ENCODE measurements at regions not wholly inside any gene's neighbourhood (a gene's known extent, or its start where the extent isn't known, plus 50 kb on each side); places are given as distances from the start of the nearest gene placed in this dataset.

DNA sequence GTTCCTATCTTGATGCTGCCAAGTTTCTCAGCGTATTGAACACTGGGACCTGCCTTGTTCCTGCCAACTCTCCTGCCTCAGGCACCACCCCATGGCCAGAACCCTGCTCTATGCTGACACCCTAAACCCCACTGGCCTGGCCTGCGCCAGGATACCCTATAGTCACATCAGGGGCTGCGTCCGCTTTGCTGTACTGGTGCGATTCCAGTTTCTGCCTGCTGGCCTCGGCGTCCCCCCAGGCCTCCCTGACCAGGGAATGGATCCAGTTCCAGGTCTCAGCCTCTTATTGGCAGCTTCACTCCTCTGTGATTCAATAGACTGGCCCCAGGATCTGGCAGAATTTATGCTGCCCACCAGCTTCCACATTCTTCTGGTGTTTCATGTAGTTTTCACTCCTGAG lies 55.0 kb downstream of the GPR6 start:
- no peak for DNase-seq (ENCODE audit: low spot score)
- no peak overlapping the region for H3K27ac Mint-ChIP-seq (ENCODE audit: unreplicated experiment)
- no peaks in the 10 kb centered on the region for H3K4me1 Mint-ChIP-seq (ENCODE audit: low read depth)
- TF ChIP-seq, protein P1, sequence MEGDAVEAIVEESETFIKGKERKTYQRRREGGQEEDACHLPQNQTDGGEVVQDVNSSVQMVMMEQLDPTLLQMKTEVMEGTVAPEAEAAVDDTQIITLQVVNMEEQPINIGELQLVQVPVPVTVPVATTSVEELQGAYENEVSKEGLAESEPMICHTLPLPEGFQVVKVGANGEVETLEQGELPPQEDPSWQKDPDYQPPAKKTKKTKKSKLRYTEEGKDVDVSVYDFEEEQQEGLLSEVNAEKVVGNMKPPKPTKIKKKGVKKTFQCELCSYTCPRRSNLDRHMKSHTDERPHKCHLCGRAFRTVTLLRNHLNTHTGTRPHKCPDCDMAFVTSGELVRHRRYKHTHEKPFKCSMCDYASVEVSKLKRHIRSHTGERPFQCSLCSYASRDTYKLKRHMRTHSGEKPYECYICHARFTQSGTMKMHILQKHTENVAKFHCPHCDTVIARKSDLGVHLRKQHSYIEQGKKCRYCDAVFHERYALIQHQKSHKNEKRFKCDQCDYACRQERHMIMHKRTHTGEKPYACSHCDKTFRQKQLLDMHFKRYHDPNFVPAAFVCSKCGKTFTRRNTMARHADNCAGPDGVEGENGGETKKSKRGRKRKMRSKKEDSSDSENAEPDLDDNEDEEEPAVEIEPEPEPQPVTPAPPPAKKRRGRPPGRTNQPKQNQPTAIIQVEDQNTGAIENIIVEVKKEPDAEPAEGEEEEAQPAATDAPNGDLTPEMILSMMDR (IDR thresholded peaks at IDR 0.05) = no peak
- H3K27me3 Mint-ChIP-seq (ENCODE audit: low read depth) = peaks cover 16% of the 10 kb centered on the region
- H3K4me3 Mint-ChIP-seq (ENCODE audit: unreplicated experiment) = no peak overlapping the region
- H3K36me3 Mint-ChIP-seq (ENCODE audit: low read depth) = no peaks in the 10 kb centered on the region
- H3K9me3 Mint-ChIP-seq (ENCODE audit: low read depth) = no peaks in the 10 kb centered on the region

DNA sequence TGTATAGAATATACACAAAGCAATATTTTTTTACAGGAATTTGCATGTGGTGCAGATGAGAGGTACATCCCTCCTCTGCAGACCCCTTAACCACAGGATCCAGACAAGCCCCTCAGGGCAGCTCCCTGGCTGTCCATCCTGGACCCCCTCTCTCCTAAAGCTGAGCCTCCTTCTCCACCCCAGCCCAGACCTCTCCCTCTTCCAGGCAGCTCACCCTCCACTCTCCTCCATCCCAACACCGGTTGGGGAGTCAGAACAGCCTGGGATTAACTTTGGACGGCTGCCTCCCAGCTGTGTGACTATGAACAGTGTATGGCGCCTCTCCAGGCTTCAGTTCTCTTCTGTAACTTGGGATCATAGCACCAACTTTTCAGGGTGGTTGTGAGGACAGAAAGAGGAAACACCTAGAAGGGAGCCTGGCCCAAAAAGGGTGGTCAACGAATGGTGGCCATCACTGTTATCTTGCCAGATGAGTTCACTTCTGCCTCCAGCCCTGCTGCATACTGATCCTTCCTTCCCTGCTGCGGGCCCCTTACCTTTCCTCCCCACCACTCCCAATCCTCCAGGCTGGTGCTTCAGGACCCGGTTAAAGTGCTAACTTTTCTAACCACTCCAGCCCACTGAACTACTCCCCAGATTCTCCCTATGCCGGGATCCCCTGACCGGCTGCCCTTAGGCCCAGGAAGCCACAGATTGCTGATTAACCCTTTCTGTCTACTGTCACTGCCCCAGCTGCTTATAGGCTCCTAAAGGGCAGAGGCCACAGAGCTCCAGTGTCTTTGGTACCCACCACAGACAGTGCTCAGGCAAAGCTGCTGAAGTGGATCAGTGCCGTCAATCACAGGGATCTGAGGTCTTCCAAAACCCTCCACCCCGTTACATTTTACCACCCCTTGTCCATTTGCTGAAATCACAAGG lies 55.9 kb downstream of the GPR6 start:
- Mint-ChIP-seq H3K27me3 (ENCODE audit: low read depth) (peaks cover 16% of the 10 kb centered on the region), H3K27ac (ENCODE audit: unreplicated experiment) (no peak overlapping the region), H3K4me1 (ENCODE audit: low read depth) (no peaks in the 10 kb centered on the region), H3K9me3 (ENCODE audit: low read depth) (no peaks in the 10 kb centered on the region), H3K4me3 (ENCODE audit: unreplicated experiment) (no peak overlapping the region), H3K36me3 (ENCODE audit: low read depth) (no peaks in the 10 kb centered on the region)
- TF ChIP-seq, protein P1 (IDR thresholded peaks at IDR 0.05) = no peak
- no peak for DNase-seq (ENCODE audit: low spot score)

DNA sequence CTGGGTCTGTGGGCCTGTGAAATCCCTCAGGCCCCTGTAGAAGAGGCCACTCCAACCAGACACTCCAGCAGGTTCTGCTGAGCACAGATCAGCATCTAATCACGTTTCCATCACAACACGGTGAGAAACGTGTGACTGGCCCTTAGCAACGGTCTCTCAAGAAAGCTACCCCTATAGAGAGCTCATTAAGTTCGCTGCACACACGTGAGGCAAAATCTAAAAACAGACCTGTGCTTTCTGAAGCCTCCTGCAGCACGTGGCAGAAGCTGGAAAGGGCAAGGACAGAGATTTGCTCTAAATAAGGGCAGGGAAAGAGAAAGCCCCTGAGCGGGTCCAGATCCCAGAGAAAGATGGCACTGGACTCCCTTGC lies 56.5 kb downstream of the GPR6 start:
- DNase-seq (ENCODE audit: low spot score) = no peak
- Mint-ChIP-seq H3K4me1 (ENCODE audit: low read depth) (peaks cover 5% of the 10 kb centered on the region), H3K9me3 (ENCODE audit: low read depth) (no peaks in the 10 kb centered on the region), H3K4me3 (ENCODE audit: unreplicated experiment) (no peak overlapping the region), H3K27ac (ENCODE audit: unreplicated experiment) (no peak overlapping the region), H3K27me3 (ENCODE audit: low read depth) (peaks cover 16% of the 10 kb centered on the region), H3K36me3 (ENCODE audit: low read depth) (no peaks in the 10 kb centered on the region)
- TF ChIP-seq, protein P1 (IDR thresholded peaks at IDR 0.05) = no peak

DNA sequence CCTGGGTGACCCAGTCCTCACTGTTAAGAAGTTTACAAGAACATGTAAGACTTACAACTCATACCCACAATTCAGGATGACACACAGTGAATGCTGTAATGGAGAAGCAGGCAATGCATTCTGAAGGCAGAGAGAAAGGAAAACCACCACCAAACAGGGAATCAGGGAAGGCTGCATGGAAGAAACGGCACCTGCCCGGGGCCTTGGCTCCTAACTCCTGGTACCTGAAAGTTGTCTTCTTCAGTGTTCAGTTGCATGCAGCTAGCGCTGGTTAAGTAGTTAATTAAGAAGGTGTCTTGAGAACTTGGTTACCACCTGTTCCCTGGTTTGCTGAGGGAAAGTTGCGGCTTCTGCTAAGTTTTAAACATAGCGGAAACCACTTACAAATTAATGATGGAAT lies 57.2 kb downstream of the GPR6 start:
- no peak overlapping the region for H3K27ac Mint-ChIP-seq (ENCODE audit: unreplicated experiment)
- H3K27me3 Mint-ChIP-seq (ENCODE audit: low read depth) = peaks cover 16% of the 10 kb centered on the region
- H3K4me1 Mint-ChIP-seq (ENCODE audit: low read depth) = peaks cover 10% of the 10 kb centered on the region
- H3K9me3 Mint-ChIP-seq (ENCODE audit: low read depth) = no peaks in the 10 kb centered on the region
- TF ChIP-seq, protein P1 (IDR thresholded peaks at IDR 0.05) = no peak
- H3K4me3 Mint-ChIP-seq (ENCODE audit: unreplicated experiment) = no peak overlapping the region
- DNase-seq (ENCODE audit: low spot score) = no peak
- no peaks in the 10 kb centered on the region for H3K36me3 Mint-ChIP-seq (ENCODE audit: low read depth)

DNA sequence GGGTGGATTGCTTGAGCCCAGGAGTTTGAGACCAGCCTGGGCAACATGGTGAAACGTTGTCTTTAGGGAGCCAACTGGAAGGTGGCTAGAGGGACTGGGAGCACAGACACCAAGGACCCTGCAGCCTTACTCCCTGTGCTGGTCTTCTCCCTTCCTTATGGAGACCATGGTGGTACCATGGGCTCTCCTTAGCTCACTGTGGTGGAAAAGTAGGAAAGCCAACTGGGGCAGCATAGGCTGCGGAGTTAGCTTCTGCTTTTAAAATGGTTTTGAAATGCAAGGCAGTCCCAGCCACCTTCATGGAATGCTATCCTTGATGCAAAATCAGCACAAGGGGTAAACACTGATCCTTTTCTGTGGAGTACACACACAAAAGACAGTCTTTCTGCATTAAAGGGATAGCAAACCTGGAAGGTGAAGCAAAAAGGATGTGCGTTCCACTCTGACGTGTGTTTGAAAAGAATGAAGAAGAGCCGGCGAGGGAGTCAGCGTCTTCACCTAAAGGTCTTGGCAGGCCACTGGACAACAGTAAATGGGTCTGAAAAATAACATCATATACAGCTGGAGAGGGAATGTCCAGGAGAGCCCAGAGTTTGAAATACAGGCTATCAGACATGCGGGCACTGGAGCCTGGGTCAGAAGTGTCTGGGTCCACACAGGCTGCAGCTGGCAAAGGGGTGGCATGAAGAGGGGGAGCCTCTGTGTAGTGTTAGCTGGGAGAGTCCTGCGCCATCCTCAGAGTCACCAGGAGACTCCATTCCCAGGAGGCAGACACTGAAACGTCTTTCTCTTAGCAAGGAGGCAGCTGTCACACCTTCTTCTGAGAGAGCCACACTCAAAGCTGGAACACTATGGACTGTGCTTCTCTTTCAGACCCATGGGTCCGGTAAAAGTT lies 58.5 kb downstream of the GPR6 start:
- H3K27me3 Mint-ChIP-seq (ENCODE audit: low read depth) = peaks cover 19% of the 10 kb centered on the region
- H3K36me3 Mint-ChIP-seq (ENCODE audit: low read depth) = no peaks in the 10 kb centered on the region
- H3K4me3 Mint-ChIP-seq (ENCODE audit: unreplicated experiment) = no peak overlapping the region
- TF ChIP-seq, protein P1 (IDR thresholded peaks at IDR 0.05) = no peak
- H3K9me3 Mint-ChIP-seq (ENCODE audit: low read depth) = no peaks in the 10 kb centered on the region
- H3K27ac Mint-ChIP-seq (ENCODE audit: unreplicated experiment) = no peak overlapping the region
- H3K4me1 Mint-ChIP-seq (ENCODE audit: low read depth) = peaks cover 10% of the 10 kb centered on the region
- DNase-seq (ENCODE audit: low spot score) = no peak

Data from chondrocyte (in vitro differentiated cells).